ENCODE measurements at regions not wholly inside any gene's neighbourhood (a gene's known extent, or its start where the extent isn't known, plus 50 kb on each side); places are given as distances from the start of the nearest gene placed in this dataset.

GRCh38 chr4:115973768-115974167 lies 860.3 kb upstream of the NDST4 start:
- Histone ChIP-seq H3K27me3 (no peaks in the 10 kb centered on the region), H3K9me3 (peaks cover 0 to 2% (median 0%) of the 10 kb centered on the region in 12 donors), H3K4me1 (no peaks in the 10 kb centered on the region), H3K27ac (no peak overlapping the region), H3K4me3 (no peak overlapping the region), H3K36me3 (no peaks in the 10 kb centered on the region)
- DNase-seq: no peak
- ATAC-seq: no peak
- TF ChIP-seq POLR2A (IDR thresholded peaks at IDR 0.05) (no peak), CTCF (IDR thresholded peaks at IDR 0.05) (no peak)
- 2 to 10% (median 5%) methylated on average over 1 of the region's 1 CpG for WGBS, 4 donors
- intact Hi-C loops (cut with DNase I): no loop called here

GRCh38 chr4:115972967-115973366 lies 859.5 kb upstream of the NDST4 start:
- TF ChIP-seq POLR2A (IDR thresholded peaks at IDR 0.05) (no peak), CTCF (IDR thresholded peaks at IDR 0.05) (no peak)
- ATAC-seq (no peak), DNase-seq (no peak)
- 77 to 82% (median 80%) methylated on average over 2 of the region's 2 CpGs for WGBS, 4 donors
- Histone ChIP-seq H3K9me3 (peaks cover 0 to 2% (median 0%) of the 10 kb centered on the region in 12 donors), H3K4me1 (no peaks in the 10 kb centered on the region), H3K36me3 (no peaks in the 10 kb centered on the region), H3K4me3 (no peak overlapping the region), H3K27ac (no peak overlapping the region), H3K27me3 (no peaks in the 10 kb centered on the region)
- intact Hi-C loops (cut with DNase I): no loop called here

GRCh38 chr4:115970859-115971258 lies 857.4 kb upstream of the NDST4 start:
- ATAC-seq (no peak), DNase-seq (no peak)
- no peaks in the 10 kb centered on the region for H3K36me3 ChIP-seq
- no peak overlapping the region for H3K4me3 ChIP-seq
- peaks cover 0 to 2% (median 0%) of the 10 kb centered on the region in 12 donors for H3K9me3 ChIP-seq
- TF ChIP-seq POLR2A (IDR thresholded peaks at IDR 0.05): no peak
- TF ChIP-seq CTCF (IDR thresholded peaks at IDR 0.05): no peak
- H3K27ac ChIP-seq: no peak overlapping the region
- WGBS, 4 donors: 86 to 93% (median 93%) methylated on average over 2 of the region's 2 CpGs
- H3K4me1 ChIP-seq: no peaks in the 10 kb centered on the region
- no peaks in the 10 kb centered on the region for H3K27me3 ChIP-seq
- intact Hi-C loops (cut with DNase I): no loop called here

- no peak overlapping the region for H3K4me3 ChIP-seq
- DNase-seq (no peak), ATAC-seq (no peak)
- 64 to 83% (median 76%) methylated on average over 1 of the region's 1 CpG for WGBS, 4 donors
- intact Hi-C loops (cut with DNase I): no loop called here
- H3K4me1 ChIP-seq: no peaks in the 10 kb centered on the region
- H3K27ac ChIP-seq: no peak overlapping the region
- TF ChIP-seq CTCF (IDR thresholded peaks at IDR 0.05) (no peak), POLR2A (IDR thresholded peaks at IDR 0.05) (no peak)
- peaks cover 0 to under 1% (median 0%) of the 10 kb centered on the region in 12 donors for H3K9me3 ChIP-seq
- H3K36me3 ChIP-seq: no peaks in the 10 kb centered on the region
- H3K27me3 ChIP-seq: no peaks in the 10 kb centered on the region
Observed at GRCh38 chr4:115969756-115970155, 856.3 kb upstream of the NDST4 start.

Measured in heart left ventricle (tissue), 16 donors.